ENCODE measurements at regions not wholly inside any gene's neighbourhood (a gene's known extent, or its start where the extent isn't known, plus 50 kb on each side); places are given as distances from the start of the nearest gene placed in this dataset.

DNA sequence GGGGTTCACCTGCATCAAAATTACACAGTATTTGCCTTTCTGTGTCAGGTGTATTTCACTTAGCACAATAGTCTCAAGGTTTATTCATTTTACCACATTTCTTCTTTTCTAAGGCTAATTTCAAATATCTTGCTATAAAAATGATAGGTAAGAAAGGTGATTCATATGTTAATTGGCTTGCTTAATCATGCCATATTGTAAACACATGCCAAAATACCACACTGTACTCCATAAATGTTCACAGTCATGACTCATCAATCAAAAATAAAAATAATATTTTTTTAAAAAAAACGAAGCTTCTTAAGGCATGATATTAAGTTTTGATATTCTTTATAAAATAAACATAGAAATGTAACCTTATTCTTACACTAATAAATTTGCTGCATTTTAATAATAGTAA is 947.1 kb downstream of the GRM8 start:
- Mint-ChIP-seq H3K4me1 (no peaks in the 10 kb centered on the region), H3K27me3 (ENCODE audit: insufficient read depth, low read depth, poor library complexity) (no peaks in the 10 kb centered on the region), H3K9me3 (no peaks in the 10 kb centered on the region), H3K27ac (no peak overlapping the region), H3K4me3 (no peak overlapping the region), H3K36me3 (ENCODE audit: low read depth) (no peaks in the 10 kb centered on the region)
- no peaks in the 10 kb centered on the region for H3K27me3 ChIP-seq (ENCODE audit: insufficient read depth)
- no peak overlapping the region for H2AFZ ChIP-seq
- no peaks in the 10 kb centered on the region for H3K79me2 ChIP-seq (replicated peaks; ENCODE audit: insufficient read depth)
- H3K9me2 ChIP-seq (ENCODE audit: insufficient read depth): peaks cover 15% of the 10 kb centered on the region
- TF ChIP-seq EZH2 (IDR thresholded peaks at IDR 0.05; ENCODE audit: low read depth, unreplicated experiment): no peak
- TF ChIP-seq STAT1 (IDR thresholded peaks at IDR 0.05; ENCODE audit: unreplicated experiment): no peak
- TF ChIP-seq, protein P1, sequence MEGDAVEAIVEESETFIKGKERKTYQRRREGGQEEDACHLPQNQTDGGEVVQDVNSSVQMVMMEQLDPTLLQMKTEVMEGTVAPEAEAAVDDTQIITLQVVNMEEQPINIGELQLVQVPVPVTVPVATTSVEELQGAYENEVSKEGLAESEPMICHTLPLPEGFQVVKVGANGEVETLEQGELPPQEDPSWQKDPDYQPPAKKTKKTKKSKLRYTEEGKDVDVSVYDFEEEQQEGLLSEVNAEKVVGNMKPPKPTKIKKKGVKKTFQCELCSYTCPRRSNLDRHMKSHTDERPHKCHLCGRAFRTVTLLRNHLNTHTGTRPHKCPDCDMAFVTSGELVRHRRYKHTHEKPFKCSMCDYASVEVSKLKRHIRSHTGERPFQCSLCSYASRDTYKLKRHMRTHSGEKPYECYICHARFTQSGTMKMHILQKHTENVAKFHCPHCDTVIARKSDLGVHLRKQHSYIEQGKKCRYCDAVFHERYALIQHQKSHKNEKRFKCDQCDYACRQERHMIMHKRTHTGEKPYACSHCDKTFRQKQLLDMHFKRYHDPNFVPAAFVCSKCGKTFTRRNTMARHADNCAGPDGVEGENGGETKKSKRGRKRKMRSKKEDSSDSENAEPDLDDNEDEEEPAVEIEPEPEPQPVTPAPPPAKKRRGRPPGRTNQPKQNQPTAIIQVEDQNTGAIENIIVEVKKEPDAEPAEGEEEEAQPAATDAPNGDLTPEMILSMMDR (conservative IDR thresholded peaks at IDR 0.05; ENCODE audit: low read depth in 2 of 2): no peak
- no peak for TF ChIP-seq POLR2AphosphoS5 (IDR thresholded peaks at IDR 0.05; ENCODE audit: low read depth)
- TF ChIP-seq NANOG (IDR thresholded peaks at IDR 0.05; ENCODE audit: borderline replicate concordance): no peak
- TF ChIP-seq, protein P2, sequence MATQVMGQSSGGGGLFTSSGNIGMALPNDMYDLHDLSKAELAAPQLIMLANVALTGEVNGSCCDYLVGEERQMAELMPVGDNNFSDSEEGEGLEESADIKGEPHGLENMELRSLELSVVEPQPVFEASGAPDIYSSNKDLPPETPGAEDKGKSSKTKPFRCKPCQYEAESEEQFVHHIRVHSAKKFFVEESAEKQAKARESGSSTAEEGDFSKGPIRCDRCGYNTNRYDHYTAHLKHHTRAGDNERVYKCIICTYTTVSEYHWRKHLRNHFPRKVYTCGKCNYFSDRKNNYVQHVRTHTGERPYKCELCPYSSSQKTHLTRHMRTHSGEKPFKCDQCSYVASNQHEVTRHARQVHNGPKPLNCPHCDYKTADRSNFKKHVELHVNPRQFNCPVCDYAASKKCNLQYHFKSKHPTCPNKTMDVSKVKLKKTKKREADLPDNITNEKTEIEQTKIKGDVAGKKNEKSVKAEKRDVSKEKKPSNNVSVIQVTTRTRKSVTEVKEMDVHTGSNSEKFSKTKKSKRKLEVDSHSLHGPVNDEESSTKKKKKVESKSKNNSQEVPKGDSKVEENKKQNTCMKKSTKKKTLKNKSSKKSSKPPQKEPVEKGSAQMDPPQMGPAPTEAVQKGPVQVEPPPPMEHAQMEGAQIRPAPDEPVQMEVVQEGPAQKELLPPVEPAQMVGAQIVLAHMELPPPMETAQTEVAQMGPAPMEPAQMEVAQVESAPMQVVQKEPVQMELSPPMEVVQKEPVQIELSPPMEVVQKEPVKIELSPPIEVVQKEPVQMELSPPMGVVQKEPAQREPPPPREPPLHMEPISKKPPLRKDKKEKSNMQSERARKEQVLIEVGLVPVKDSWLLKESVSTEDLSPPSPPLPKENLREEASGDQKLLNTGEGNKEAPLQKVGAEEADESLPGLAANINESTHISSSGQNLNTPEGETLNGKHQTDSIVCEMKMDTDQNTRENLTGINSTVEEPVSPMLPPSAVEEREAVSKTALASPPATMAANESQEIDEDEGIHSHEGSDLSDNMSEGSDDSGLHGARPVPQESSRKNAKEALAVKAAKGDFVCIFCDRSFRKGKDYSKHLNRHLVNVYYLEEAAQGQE (IDR thresholded peaks at IDR 0.05; ENCODE audit: unreplicated experiment): no peak
- TF ChIP-seq, protein P3, sequence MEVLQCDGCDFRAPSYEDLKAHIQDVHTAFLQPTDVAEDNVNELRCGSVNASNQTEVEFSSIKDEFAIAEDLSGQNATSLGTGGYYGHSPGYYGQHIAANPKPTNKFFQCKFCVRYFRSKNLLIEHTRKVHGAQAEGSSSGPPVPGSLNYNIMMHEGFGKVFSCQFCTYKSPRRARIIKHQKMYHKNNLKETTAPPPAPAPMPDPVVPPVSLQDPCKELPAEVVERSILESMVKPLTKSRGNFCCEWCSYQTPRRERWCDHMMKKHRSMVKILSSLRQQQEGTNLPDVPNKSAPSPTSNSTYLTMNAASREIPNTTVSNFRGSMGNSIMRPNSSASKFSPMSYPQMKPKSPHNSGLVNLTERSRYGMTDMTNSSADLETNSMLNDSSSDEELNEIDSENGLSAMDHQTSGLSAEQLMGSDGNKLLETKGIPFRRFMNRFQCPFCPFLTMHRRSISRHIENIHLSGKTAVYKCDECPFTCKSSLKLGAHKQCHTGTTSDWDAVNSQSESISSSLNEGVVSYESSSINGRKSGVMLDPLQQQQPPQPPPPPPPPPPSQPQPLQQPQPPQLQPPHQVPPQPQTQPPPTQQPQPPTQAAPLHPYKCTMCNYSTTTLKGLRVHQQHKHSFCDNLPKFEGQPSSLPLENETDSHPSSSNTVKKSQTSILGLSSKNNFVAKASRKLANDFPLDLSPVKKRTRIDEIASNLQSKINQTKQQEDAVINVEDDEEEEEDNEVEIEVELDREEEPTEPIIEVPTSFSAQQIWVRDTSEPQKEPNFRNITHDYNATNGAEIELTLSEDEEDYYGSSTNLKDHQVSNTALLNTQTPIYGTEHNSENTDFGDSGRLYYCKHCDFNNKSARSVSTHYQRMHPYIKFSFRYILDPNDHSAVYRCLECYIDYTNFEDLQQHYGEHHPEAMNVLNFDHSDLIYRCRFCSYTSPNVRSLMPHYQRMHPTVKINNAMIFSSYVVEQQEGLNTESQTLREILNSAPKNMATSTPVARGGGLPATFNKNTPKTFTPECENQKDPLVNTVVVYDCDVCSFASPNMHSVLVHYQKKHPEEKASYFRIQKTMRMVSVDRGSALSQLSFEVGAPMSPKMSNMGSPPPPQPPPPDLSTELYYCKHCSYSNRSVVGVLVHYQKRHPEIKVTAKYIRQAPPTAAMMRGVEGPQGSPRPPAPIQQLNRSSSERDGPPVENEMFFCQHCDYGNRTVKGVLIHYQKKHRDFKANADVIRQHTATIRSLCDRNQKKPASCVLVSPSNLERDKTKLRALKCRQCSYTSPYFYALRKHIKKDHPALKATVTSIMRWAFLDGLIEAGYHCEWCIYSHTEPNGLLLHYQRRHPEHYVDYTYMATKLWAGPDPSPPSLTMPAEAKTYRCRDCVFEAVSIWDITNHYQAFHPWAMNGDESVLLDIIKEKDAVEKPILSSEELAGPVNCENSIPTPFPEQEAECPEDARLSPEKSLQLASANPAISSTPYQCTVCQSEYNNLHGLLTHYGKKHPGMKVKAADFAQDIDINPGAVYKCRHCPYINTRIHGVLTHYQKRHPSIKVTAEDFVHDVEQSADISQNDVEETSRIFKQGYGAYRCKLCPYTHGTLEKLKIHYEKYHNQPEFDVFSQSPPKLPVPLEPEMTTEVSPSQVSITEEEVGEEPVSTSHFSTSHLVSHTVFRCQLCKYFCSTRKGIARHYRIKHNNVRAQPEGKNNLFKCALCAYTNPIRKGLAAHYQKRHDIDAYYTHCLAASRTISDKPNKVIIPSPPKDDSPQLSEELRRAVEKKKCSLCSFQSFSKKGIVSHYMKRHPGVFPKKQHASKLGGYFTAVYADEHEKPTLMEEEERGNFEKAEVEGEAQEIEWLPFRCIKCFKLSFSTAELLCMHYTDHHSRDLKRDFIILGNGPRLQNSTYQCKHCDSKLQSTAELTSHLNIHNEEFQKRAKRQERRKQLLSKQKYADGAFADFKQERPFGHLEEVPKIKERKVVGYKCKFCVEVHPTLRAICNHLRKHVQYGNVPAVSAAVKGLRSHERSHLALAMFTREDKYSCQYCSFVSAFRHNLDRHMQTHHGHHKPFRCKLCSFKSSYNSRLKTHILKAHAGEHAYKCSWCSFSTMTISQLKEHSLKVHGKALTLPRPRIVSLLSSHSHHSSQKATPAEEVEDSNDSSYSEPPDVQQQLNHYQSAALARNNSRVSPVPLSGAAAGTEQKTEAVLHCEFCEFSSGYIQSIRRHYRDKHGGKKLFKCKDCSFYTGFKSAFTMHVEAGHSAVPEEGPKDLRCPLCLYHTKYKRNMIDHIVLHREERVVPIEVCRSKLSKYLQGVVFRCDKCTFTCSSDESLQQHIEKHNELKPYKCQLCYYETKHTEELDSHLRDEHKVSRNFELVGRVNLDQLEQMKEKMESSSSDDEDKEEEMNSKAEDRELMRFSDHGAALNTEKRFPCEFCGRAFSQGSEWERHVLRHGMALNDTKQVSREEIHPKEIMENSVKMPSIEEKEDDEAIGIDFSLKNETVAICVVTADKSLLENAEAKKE (CRISPR knock-in tag; IDR thresholded peaks at IDR 0.05): no peak
- no peak for TF ChIP-seq EZH2phosphoT487 (IDR thresholded peaks at IDR 0.05; ENCODE audit: unreplicated experiment)
- TF ChIP-seq, protein P4, sequence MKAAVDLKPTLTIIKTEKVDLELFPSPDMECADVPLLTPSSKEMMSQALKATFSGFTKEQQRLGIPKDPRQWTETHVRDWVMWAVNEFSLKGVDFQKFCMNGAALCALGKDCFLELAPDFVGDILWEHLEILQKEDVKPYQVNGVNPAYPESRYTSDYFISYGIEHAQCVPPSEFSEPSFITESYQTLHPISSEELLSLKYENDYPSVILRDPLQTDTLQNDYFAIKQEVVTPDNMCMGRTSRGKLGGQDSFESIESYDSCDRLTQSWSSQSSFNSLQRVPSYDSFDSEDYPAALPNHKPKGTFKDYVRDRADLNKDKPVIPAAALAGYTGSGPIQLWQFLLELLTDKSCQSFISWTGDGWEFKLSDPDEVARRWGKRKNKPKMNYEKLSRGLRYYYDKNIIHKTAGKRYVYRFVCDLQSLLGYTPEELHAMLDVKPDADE (IDR thresholded peaks at IDR 0.05): no peak
- no peak for TF ChIP-seq JUNB (IDR thresholded peaks at IDR 0.05; ENCODE audit: unreplicated experiment)
- no peak for TF ChIP-seq ZNF331 (CRISPR knock-in tag; IDR thresholded peaks at IDR 0.05; ENCODE audit: low read depth)
- no peak for TF ChIP-seq ZNF114 (CRISPR knock-in tag; IDR thresholded peaks at IDR 0.05)
- no peak for TF ChIP-seq CREB1 (CRISPR knock-in tag; IDR thresholded peaks at IDR 0.05; ENCODE audit: low read depth)
- H3F3A ChIP-seq (replicated peaks; ENCODE audit: low read depth): no peaks in the 10 kb centered on the region
- no peaks in the 10 kb centered on the region for H3K4me1 ChIP-seq (ENCODE audit: insufficient read depth)
- no peak overlapping the region for H3K27ac ChIP-seq (ENCODE audit: low read depth)
- DNase-seq (ENCODE audit: low spot score) (no peak), ATAC-seq (no peak)
- H3K36me3 ChIP-seq (ENCODE audit: insufficient read depth): no peaks in the 10 kb centered on the region
- H4K20me1 ChIP-seq (replicated peaks; ENCODE audit: insufficient read depth): no peaks in the 10 kb centered on the region
- no peak overlapping the region for H3K4me2 ChIP-seq
- H3K4me3 ChIP-seq: no peak overlapping the region

Measured in GM23338 (cell line).